ENCODE measurements at regions not wholly inside any gene's neighbourhood (a gene's known extent, or its start where the extent isn't known, plus 50 kb on each side); places are given as distances from the start of the nearest gene placed in this dataset.

DNA sequence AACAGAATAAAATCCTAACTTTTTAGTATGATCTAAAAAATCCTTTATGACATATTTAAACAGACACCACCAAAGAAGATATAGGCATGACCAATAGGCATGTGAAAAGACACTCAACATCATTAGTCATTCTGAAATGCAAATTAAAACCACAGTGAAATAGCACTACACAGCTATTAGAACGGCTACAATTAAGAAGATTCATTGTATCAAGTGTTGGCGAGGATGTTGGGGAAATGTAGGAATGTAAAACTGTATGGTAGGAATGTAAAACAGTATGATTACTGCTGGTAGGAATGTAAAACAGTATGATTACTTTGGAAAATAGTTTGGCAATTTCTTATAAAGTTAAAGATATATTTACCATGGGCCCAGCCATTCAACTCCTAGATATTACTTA lies 253.3 kb upstream of the TCF4 start:
- Mint-ChIP-seq H3K4me3 (no peak overlapping the region), H3K36me3 (ENCODE audit: insufficient read depth in 1 of 3, low read depth in 3 of 3) (peaks cover 2 to 15% (median 8%) of the 10 kb centered on the region in 3 experiments; a peak in 4 of 7 replicates), H3K4me1 (peaks cover 0 to 3% of the 10 kb centered on the region in 2 experiments; a peak in 1 of 4 replicates), H3K9me3 (peaks cover 0 to 4% of the 10 kb centered on the region in 2 experiments; a peak in 2 of 5 replicates), H3K27me3 (ENCODE audit: low read depth) (no peaks in the 10 kb centered on the region), H3K27ac (no peak overlapping the region)
- H2BK15ac ChIP-seq (ENCODE audit: low read depth, low read length) = no peak overlapping the region
- no peak overlapping the region for H3K18ac ChIP-seq (ENCODE audit: insufficient read length, low read depth, low read length)
- no peak for TF ChIP-seq CTCF (conservative IDR thresholded peaks at IDR 0.05)
- no peaks in the 10 kb centered on the region for H3K79me2 ChIP-seq (ENCODE audit: insufficient read depth, low read length)
- H3K4me1 ChIP-seq (ENCODE audit: insufficient read depth, low read length) = no peaks in the 10 kb centered on the region
- H3T11ph ChIP-seq (ENCODE audit: low read length) = no peak overlapping the region
- no peak overlapping the region for H3K23ac ChIP-seq (ENCODE audit: insufficient read length, low read depth, low read length)
- no peak overlapping the region for H3K9ac ChIP-seq (ENCODE audit: extremely low read depth, insufficient read length, low read length)
- H2BK20ac ChIP-seq (ENCODE audit: low read depth, low read length, poor library complexity, severe bottlenecking) = no peak overlapping the region
- no peak overlapping the region for H2AFZ ChIP-seq (ENCODE audit: low read length)
- H3K79me1 ChIP-seq (ENCODE audit: insufficient read depth, low read depth, low read length, poor library complexity, severe bottlenecking) = no peaks in the 10 kb centered on the region
- H3K14ac ChIP-seq (ENCODE audit: insufficient read depth, low read length) = no peak overlapping the region
- no peak overlapping the region for H3K4ac ChIP-seq (ENCODE audit: low read depth, low read length)
- H4K5ac ChIP-seq (ENCODE audit: insufficient read length, low read depth, low read length) = no peak overlapping the region
- H2BK5ac ChIP-seq (ENCODE audit: insufficient read length, low read length) = no peak overlapping the region
- H2BK12ac ChIP-seq (ENCODE audit: insufficient read length, low read depth, low read length) = no peak overlapping the region
- H3K4me2 ChIP-seq (ENCODE audit: insufficient read depth, insufficient read length, low read length) = no peak overlapping the region
- H4K8ac ChIP-seq (replicated peaks; ENCODE audit: insufficient read length, low read depth, low read length) = no peak overlapping the region
- H2AK5ac ChIP-seq (ENCODE audit: insufficient read length, low read length) = no peak overlapping the region
- no peak overlapping the region for H3K56ac ChIP-seq (ENCODE audit: insufficient read length, low read depth, low read length)
- H3K23me2 ChIP-seq (ENCODE audit: insufficient read length, low read depth, low read length, poor library complexity, severe bottlenecking) = no peaks in the 10 kb centered on the region
- H3K9me3 ChIP-seq (ENCODE audit: control insufficient read depth, low read depth, low read length) = no peaks in the 10 kb centered on the region
- no peak overlapping the region for H4K91ac ChIP-seq (ENCODE audit: insufficient read length, low read depth, low read length)
- no peak overlapping the region for H3K27ac ChIP-seq (ENCODE audit: insufficient read length, low read depth, low read length)
- no peaks in the 10 kb centered on the region for H4K20me1 ChIP-seq (ENCODE audit: control insufficient read depth, insufficient read depth, insufficient read length)
- H3K27me3 ChIP-seq (ENCODE audit: insufficient read depth, low read length) = no peaks in the 10 kb centered on the region
- 100% methylated on average over 1 of the region's 2 CpGs for WGBS (ENCODE audit: extremely low coverage, insufficient read length, low lambda C conversion rate)
- no peak for DNase-seq
- H2BK120ac ChIP-seq (ENCODE audit: low read depth, low read length, poor library complexity, severe bottlenecking) = no peak overlapping the region
